B cell (primary cell): ENCODE measurements at regions not wholly inside any gene's neighbourhood (a gene's known extent, or its start where the extent isn't known, plus 50 kb on each side); places are given as distances from the start of the nearest gene placed in this dataset.
A peak's percentile ranks its signal among the peaks of the same experiment; 100 is the strongest.

Experiments
- ATAC-seq: fragments of 200-7000 bp; cut with Tn5 transposase; one replicate; pipeline ENCODE4 v1.10.0; 2021; ENCODE audit warnings: low read depth, mild to moderate bottlenecking, moderate number of reproducible peaks, moderate library complexity
- CTCF ChIA-PET: fragments of 350-600 bp; sonication (Branson Sonifier 250); formaldehyde crosslinking; loops from one replicate; lab custom pipeline; 2021; ENCODE audit warnings: antibody characterized with exemption, inconsistent platforms; lab: Charles Lee
- POLR2A ChIA-PET: fragments of 350-600 bp; sonication (Branson Sonifier 250); formaldehyde crosslinking; loops from one replicate; lab custom pipeline; 2021; ENCODE audit warnings: antibody characterized with exemption; lab: Charles Lee
- DNase-seq: peaks from one replicate; pipeline ENCODE4 v3.0.0; 2013
- H2AFZ ChIP-seq: 2 replicates; pipeline ENCODE4 v1.6.1; 2012; ENCODE audit warnings: mild to moderate bottlenecking, low read depth, low read length; ENCODE audit not compliant: insufficient read depth, poor library complexity, severe bottlenecking
- H3K27ac ChIP-seq, 2 donors: 1 replicate in 1 of 2; 2 replicates in 1 of 2; pipeline ENCODE4 v1.5.1; 2012 to 2013; ENCODE audit warnings: low read length in 2 of 2, mild to moderate bottlenecking in 2 of 2, moderate library complexity in 1 of 2
- H3K27me3 ChIP-seq, 4 experiments: fragments of 200-600 bp in 1 of 4; sonication (generic) in 1 of 4; replicated peaks in 1 of 4; 1 replicate in 2 of 4; 2 replicates in 2 of 4; pipeline versions ENCODE4 v1.6.1 to v1.7.0; 2013 to 2016; ENCODE audit warnings: low read length in 3 of 4, mild to moderate bottlenecking in 2 of 4, mixed read lengths in 1 of 4, moderate library complexity in 1 of 4; ENCODE audit not compliant: insufficient read depth in 4 of 4, control insufficient read depth in 3 of 4; ENCODE audit errors: control extremely low read depth in 1 of 4
- H3K36me3 ChIP-seq, 2 experiments: replicated peaks in 1 of 2; 1 replicate in 1 of 2; 2 replicates in 1 of 2; pipeline versions ENCODE4 v1.6.1 to v1.7.1; 2013; ENCODE audit warnings: low read length in 1 of 2; ENCODE audit not compliant: insufficient read depth in 2 of 2, control insufficient read depth in 1 of 2; ENCODE audit errors: control extremely low read depth in 1 of 2, extremely low read depth in 1 of 2
- H3K4me1 ChIP-seq, 2 donors: fragments of 200-600 bp in 1 of 2; sonication (generic) in 1 of 2; 1 replicate in 1 of 2; 2 replicates in 1 of 2; pipeline versions ENCODE4 v1.5.1 to v1.6.1; 2013 to 2017; ENCODE audit warnings: low read length in 2 of 2; ENCODE audit not compliant: control insufficient read depth in 2 of 2, insufficient read depth in 2 of 2
- H3K4me2 ChIP-seq: replicated peaks from 2 replicates; pipeline ENCODE3; 2012; ENCODE audit warnings: mild to moderate bottlenecking, low read depth, low read length; ENCODE audit not compliant: poor library complexity, severe bottlenecking
- H3K4me3 ChIP-seq, 5 experiments: fragments of 200-600 bp in 1 of 5; sonication (generic) in 1 of 5; 1 replicate in 3 of 5; 2 replicates in 2 of 5; pipeline versions ENCODE4 v1.5.1 to v1.7.0; 2011 to 2016; ENCODE audit warnings: low read length in 4 of 5, mild to moderate bottlenecking in 4 of 5, low read depth in 2 of 5, control low read depth in 1 of 5, moderate library complexity in 1 of 5; ENCODE audit not compliant: insufficient read depth in 1 of 5; ENCODE audit errors: control extremely low read depth in 1 of 5, extremely low read depth in 1 of 5
- H3K79me2 ChIP-seq: fragments of 200-600 bp; sonication (generic); one replicate; pipeline ENCODE4 v1.6.0; 2016; ENCODE audit warnings: low read length; ENCODE audit not compliant: control insufficient read depth, insufficient read depth
- H3K9ac ChIP-seq: fragments of 200-600 bp; sonication (generic); 2 replicates; pipeline ENCODE4 v1.6.1; 2017; ENCODE audit warnings: mild to moderate bottlenecking, low read length, moderate library complexity
- H3K9me3 ChIP-seq, 3 donors: one replicate each; pipeline versions ENCODE4 v1.6.1 to v1.7.1; 2013; ENCODE audit warnings: low read length in 2 of 3; ENCODE audit not compliant: control insufficient read depth in 2 of 3, insufficient read depth in 1 of 3; ENCODE audit errors: control extremely low read depth in 1 of 3
- H4K20me1 ChIP-seq: 2 replicates; pipeline ENCODE4 v1.6.0; 2012; ENCODE audit warnings: mild to moderate bottlenecking, low read length; ENCODE audit not compliant: insufficient read depth, control insufficient read depth, poor library complexity, severe bottlenecking
- H3K27ac Mint-ChIP-seq: one replicate; pipeline ENCODE4 v1.8.0; 2021; ENCODE audit warnings: mixed read lengths
- H3K27me3 Mint-ChIP-seq: one replicate; pipeline ENCODE4 v1.8.0; 2021; ENCODE audit warnings: mixed read lengths
- H3K4me1 Mint-ChIP-seq: one replicate; pipeline ENCODE4 v1.8.0; 2021; ENCODE audit warnings: mixed read lengths
- H3K4me3 Mint-ChIP-seq: one replicate; pipeline ENCODE4 v1.8.0; 2021; ENCODE audit warnings: mixed read lengths
- H3K9me3 Mint-ChIP-seq: one replicate; pipeline ENCODE4 v1.8.0; 2022; ENCODE audit warnings: mixed read lengths; ENCODE audit not compliant: insufficient read depth
- CTCF ChIP-seq: fragments of 200-600 bp; IDR thresholded peaks from one replicate; pipeline ENCODE4 v1.8.0; 2022; ENCODE audit warnings: antibody characterized with exemption, mild to moderate bottlenecking
- EZH2 ChIP-seq: IDR thresholded peaks from 2 replicates; pipeline ENCODE4 v1.6.1; 2012; ENCODE audit warnings: borderline replicate concordance, low read depth, mild to moderate bottlenecking, moderate library complexity, low read length; ENCODE audit not compliant: insufficient read depth, poor library complexity, severe bottlenecking
- WGBS: methylation state at CpG from one replicate; pipeline ENCODE4 v1.1.5; 2013; ENCODE audit warnings: missing lambda C conversion rate; ENCODE audit not compliant: insufficient coverage; 5-methylcytosine and 5-hydroxymethylcytosine counted together
- intact Hi-C: fragments of 100-400 bp; cut with micrococcal nuclease; formaldehyde crosslinking; loops from one replicate; pipeline ENCODE4 v1.10.0; 2022

GRCh38 chr3:20256144-20256543, 70.1 kb upstream of the SGO1 start:
- Histone ChIP-seq H4K20me1 (no peaks in the 10 kb centered on the region), H3K27ac (no peak overlapping the region), H3K9ac (no peak overlapping the region), H3K27me3 (no peaks in the 10 kb centered on the region), H2AFZ (no peak overlapping the region), H3K36me3 (no peaks in the 10 kb centered on the region), H3K4me3 (no peak overlapping the region), H3K4me1 (peaks cover 0 to 12% of the 10 kb centered on the region in 2 donors), H3K9me3 (peaks cover 0 to 9% (median 2%) of the 10 kb centered on the region in 3 donors), H3K4me2 (peak overlapping the region; percentile 7), H3K79me2 (no peaks in the 10 kb centered on the region)
- ChIA-PET POLR2A (no interaction called here), CTCF (no interaction called here)
- DNase-seq (peak; percentile 8), ATAC-seq (no peak)
- TF ChIP-seq EZH2 (no peak), CTCF (no peak)
- no peak overlapping the region for H3K27ac Mint-ChIP-seq
- H3K4me3 Mint-ChIP-seq = peak overlapping the region; percentile 20
- no peaks in the 10 kb centered on the region for H3K9me3 Mint-ChIP-seq
- H3K4me1 Mint-ChIP-seq = peaks cover 15% of the 10 kb centered on the region
- no CpG with 5 or more reads among the region's 3 CpGs for WGBS
- no peaks in the 10 kb centered on the region for H3K27me3 Mint-ChIP-seq
- intact Hi-C loops = no loop called here

- H3K36me3 ChIP-seq = no peaks in the 10 kb centered on the region
- no peak overlapping the region for H3K4me3 ChIP-seq
- no peak overlapping the region for H3K27ac Mint-ChIP-seq
- POLR2A ChIA-PET = no interaction called here
- intact Hi-C loops = no loop called here
- peaks cover 15% of the 10 kb centered on the region for H3K4me1 Mint-ChIP-seq
- H3K9me3 Mint-ChIP-seq = no peaks in the 10 kb centered on the region
- H3K4me1 ChIP-seq = peaks cover 0 to 12% of the 10 kb centered on the region in 2 donors
- no peak overlapping the region for H2AFZ ChIP-seq
- DNase-seq (no peak), ATAC-seq (no peak)
- CTCF ChIA-PET = no interaction called here
- no peaks in the 10 kb centered on the region for H3K79me2 ChIP-seq
- no peaks in the 10 kb centered on the region for H3K27me3 ChIP-seq
- no peaks in the 10 kb centered on the region for H3K27me3 Mint-ChIP-seq
- no peak overlapping the region for H3K27ac ChIP-seq
- no peak overlapping the region for H3K4me3 Mint-ChIP-seq
- peaks cover 0 to 9% (median 2%) of the 10 kb centered on the region in 3 donors for H3K9me3 ChIP-seq
- no peak overlapping the region for H3K9ac ChIP-seq
- H3K4me2 ChIP-seq = no peak overlapping the region
- 98% methylated on average over 8 of the region's 18 CpGs for WGBS
- TF ChIP-seq CTCF (no peak), EZH2 (no peak)
- no peaks in the 10 kb centered on the region for H4K20me1 ChIP-seq
These were observed 68.5 kb upstream of the SGO1 start for GRCh38 chr3:20254268-20255117.
